ENCODE measurements at regions not wholly inside any gene's neighbourhood (a gene's known extent, or its start where the extent isn't known, plus 50 kb on each side); places are given as distances from the start of the nearest gene placed in this dataset.

DNA sequence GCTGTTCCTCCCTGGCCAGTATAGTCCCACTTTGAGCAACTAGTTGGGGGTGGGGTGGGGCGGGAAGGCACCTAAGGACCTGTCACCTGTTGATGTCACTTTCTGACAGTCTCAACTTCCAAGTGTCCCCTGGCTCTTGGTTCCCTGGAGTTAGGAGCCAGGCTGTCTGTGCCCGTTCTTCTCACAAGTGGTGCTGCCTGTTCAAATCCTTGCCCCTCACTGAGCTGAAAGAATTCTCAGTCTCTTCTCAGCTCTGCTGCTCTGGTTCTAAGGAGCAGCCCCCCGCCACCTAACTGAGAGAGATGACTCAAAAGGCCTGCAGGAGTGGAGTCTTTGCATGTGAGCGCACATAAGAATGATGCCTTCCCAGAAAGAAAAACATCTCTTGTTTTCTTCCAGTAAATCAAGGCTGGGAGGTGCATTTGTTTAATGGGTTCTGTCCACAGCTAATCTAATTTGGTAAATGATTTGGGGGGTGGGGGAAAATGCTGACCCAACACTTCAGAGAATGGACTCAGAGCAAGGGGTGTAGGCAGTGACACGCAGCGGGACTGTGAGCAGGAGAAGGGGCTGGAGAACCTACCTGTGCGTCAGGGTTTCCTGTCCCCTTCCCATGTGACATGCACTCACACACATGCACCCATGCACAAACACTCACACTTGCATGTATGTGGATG, 78.2 kb upstream of the NLRP1 start:
- TF ChIP-seq, protein P1, sequence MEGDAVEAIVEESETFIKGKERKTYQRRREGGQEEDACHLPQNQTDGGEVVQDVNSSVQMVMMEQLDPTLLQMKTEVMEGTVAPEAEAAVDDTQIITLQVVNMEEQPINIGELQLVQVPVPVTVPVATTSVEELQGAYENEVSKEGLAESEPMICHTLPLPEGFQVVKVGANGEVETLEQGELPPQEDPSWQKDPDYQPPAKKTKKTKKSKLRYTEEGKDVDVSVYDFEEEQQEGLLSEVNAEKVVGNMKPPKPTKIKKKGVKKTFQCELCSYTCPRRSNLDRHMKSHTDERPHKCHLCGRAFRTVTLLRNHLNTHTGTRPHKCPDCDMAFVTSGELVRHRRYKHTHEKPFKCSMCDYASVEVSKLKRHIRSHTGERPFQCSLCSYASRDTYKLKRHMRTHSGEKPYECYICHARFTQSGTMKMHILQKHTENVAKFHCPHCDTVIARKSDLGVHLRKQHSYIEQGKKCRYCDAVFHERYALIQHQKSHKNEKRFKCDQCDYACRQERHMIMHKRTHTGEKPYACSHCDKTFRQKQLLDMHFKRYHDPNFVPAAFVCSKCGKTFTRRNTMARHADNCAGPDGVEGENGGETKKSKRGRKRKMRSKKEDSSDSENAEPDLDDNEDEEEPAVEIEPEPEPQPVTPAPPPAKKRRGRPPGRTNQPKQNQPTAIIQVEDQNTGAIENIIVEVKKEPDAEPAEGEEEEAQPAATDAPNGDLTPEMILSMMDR (IDR thresholded peaks at IDR 0.05; ENCODE audit: low read depth, low read length): no peak
- TF ChIP-seq EZH2phosphoT487 (IDR thresholded peaks at IDR 0.05; ENCODE audit: low read depth): no peak
